ENCODE measurements at regions not wholly inside any gene's neighbourhood (a gene's known extent, or its start where the extent isn't known, plus 50 kb on each side); places are given as distances from the start of the nearest gene placed in this dataset.

GRCh38 chr10:78938695-78939672 lies 129.8 kb upstream of the ZMIZ1 start:
- TF ChIP-seq CTCF (IDR thresholded peaks at IDR 0.05) (no peak), EZH2 (IDR thresholded peaks at IDR 0.05; ENCODE audit: borderline replicate concordance, insufficient read depth, low read depth, low read length, poor library complexity, severe bottlenecking) (no peak)
